ENCODE measurements at regions not wholly inside any gene's neighbourhood (a gene's known extent, or its start where the extent isn't known, plus 50 kb on each side); places are given as distances from the start of the nearest gene placed in this dataset.
"Not testable (repeated sequence)": the region's sequence is repeated elsewhere in the genome, so short reads cannot be mapped to it uniquely, and the experiment has no call there.

- no peak for DNase-seq (ENCODE audit: low read depth in 4 of 4, low spot score in 3 of 4)
These were observed 89.9 kb upstream of the FAT1 start for GRCh38 chr4:186813377-186814068.

GRCh38 chr4:186814535-186815070 lies 90.9 kb upstream of the FAT1 start:
- no peak for DNase-seq (ENCODE audit: low read depth in 4 of 4, low spot score in 3 of 4)

DNA sequence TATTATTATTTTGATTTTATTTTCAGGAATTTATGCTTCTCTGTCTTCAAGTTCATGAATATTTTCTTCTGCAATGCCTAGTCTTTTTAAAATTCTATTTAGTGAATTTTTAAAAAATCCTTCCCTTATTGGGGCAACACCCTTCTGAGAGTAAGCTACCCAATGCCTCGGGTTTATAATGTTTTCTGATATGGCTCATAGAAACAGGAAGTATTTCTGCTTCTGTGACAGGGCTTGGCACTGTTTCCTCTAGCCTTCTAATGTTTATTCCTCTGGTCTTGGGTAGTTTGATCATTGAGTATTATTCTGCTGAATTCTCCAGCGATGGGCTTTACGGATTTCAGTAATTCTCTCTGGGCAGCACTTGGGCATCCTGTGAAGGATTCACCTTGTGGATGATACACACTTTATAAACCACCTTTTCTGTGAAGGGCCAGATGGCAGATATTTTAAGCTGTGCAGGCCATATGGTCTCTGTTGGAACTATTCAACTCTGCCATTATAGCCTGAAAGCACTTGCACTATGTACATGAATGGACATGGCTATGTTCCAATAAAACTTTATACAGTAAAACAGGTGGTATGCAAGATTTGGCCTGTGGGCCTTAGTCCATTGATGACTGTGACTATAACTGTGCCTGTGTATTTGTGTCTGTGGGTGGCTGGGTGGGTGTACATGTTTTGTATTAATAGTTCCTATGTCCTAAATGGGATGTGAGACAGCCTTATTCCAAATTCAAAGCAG lies 95.9 kb upstream of the FAT1 start:
- no peak for DNase-seq (ENCODE audit: low read depth in 4 of 4, low spot score in 3 of 4)

DNA sequence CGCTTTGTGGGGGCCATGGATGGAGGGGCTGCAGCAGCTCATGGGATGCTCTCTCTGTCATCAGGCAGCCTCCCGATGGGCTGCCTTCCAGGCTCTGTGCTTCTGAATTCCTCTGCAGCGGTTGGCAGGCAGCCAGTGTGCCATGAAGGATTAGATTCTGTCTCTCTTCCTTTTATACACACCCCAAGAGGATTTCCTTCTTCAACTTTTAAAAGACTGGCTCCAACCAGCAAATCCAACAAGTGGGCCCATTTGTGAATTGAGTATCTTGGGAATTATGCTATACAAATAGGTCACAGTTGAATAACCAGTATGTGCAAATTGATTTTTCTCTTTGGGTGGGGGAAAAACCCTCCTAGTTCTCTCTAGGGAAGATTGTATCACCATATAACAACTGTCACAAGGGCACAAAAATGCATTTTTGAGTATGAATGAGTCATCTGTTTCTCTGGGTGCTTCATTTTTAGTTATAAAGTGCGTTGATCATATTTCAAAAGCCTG lies 96.8 kb upstream of the FAT1 start:
- no peak for DNase-seq (ENCODE audit: low read depth in 4 of 4, low spot score in 3 of 4)

DNA sequence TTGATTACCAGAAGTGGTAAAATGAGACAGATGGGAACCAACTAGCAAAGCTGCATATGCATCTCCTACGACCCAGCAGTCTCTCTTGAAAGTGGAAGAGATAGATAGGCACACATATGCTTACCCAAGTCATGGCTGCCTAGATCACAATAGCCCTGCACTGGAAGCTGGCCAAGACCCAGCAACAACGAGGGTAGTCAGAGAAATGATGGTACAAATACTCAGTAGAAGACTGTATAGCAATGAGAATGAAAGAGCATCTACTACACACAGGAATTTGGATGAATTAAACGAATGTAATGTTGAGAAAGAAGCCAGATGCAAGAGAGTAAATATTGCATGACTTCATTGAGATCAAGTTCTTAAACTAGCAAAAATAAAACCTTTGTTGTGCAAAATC lies 100.3 kb upstream of the FAT1 start:
- no peak for DNase-seq (ENCODE audit: low read depth in 4 of 4, low spot score in 3 of 4)

GRCh38 chr4:186825069-186825468 lies 101.4 kb upstream of the FAT1 start:
- no peak for DNase-seq (ENCODE audit: low read depth in 4 of 4, low spot score in 3 of 4)

- no peak for DNase-seq (ENCODE audit: low read depth in 4 of 4, low spot score in 3 of 4)
These were observed 102.3 kb upstream of the FAT1 start for GRCh38 chr4:186826006-186826405.

GRCh38 chr4:186826846-186827533 lies 103.3 kb upstream of the FAT1 start:
- DNase-seq (ENCODE audit: low read depth in 4 of 4, low spot score in 3 of 4): no peak

GRCh38 chr4:186827534-186827897 lies 103.9 kb upstream of the FAT1 start:
- no peak for DNase-seq (ENCODE audit: low read depth in 4 of 4, low spot score in 3 of 4)

DNA sequence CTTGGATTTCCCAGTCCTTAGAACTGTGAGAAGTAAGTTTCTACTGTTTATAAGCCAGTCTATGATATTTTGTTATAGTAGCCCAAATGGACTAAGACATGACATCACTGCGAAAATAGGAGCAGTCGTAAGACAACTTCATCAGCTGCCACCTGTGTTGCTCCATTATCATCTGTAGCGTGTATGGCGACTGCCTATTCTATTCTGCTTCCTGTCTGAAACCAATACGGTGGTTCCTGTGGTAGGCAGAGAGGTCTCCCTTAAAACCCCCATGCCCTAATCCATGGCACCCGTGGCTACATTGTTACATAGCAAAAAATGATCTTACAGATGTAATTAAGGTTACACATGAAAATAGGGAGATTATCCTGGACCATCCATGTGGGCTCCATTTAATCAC lies 105.4 kb upstream of the FAT1 start:
- DNase-seq (ENCODE audit: low read depth in 4 of 4, low spot score in 3 of 4): no peak

DNA sequence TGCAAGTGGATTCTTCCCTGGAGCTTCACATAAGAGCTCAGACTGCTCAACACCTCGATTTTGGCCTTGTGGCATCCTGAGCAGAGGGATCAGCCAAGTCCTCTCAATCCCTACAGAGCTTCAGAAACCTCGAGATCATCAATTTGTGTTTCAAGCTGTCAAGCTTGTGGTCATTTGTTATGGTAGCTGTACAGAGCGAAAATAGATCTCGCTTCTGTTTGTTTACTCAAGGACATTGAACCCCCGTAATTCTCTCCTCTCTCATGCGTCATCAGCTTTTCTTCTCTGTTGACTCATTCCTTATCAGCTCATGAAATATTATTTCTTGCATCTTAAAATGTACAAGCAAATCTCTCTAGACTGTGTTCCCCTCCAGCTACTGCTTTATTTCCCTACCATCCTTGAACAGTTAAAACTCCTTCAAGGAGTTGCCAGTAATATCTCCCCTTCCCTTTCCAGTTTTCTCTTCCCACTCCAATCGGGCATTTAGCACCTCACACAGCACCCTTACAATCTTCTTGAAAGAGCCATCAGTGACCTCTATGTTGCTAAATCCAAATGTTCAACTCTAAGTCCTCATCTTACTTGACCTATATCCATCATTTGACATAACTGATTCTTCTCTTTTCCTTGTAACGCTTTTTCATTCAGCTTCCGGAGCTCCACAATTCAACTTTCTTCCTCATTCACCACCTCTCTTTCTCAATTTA lies 106.2 kb upstream of the FAT1 start:
- no peak for DNase-seq (ENCODE audit: low read depth in 4 of 4, low spot score in 3 of 4)

DNA sequence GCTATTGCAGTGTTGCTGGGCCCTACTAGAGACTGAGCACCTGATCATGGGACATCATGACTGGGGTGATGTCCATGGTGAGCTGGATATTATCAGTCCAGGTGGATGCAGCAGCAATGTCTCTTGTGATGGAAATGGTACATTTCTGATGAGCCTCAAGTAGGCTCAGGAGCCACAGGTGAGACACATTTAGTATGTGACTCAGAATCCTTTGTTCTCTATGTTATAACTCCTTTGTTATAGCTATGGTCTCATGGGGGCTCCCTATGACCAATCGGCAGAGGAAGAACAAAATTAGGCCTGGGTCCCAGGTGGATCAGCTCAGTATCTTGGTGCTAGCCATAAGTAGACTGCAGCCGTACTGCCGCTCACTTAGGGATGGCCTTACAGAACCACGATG lies 107.9 kb upstream of the FAT1 start:
- DNase-seq (ENCODE audit: low read depth in 4 of 4, low spot score in 3 of 4): no peak

GRCh38 chr4:186832906-186833305 lies 109.2 kb upstream of the FAT1 start:
- DNase-seq (ENCODE audit: low read depth in 4 of 4, low spot score in 3 of 4): no peak

DNA sequence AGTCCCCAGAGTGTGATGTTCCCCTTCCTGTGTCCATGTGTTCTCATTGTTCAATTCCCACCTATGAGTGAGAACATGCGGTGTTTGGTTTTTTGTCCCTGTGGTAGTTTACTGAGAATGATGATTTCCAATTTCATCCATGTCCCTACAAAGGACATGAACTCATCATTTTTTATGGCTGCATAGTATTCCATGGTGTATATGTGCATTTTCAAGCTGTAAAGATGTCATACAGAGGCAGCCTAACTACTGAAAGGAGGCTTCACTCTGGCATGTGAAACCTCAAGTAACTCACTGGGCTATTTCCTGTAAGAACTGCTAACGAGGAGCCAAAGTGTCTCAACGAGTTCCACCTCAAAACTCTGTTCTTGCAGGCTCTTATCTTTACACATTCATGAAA lies 113.8 kb upstream of the FAT1 start:
- not testable (repeated sequence) for DNase-seq (ENCODE audit: low read depth in 4 of 4, low spot score in 3 of 4)

GRCh38 chr4:186838295-186838694 lies 114.6 kb upstream of the FAT1 start:
- no peak for DNase-seq (ENCODE audit: low read depth in 4 of 4, low spot score in 3 of 4)

- DNase-seq (ENCODE audit: low read depth in 4 of 4, low spot score in 3 of 4): no peak
These were observed 115.7 kb upstream of the FAT1 start for GRCh38 chr4:186839122-186840037.

GRCh38 chr4:186840222-186840701 lies 116.6 kb upstream of the FAT1 start:
- no peak for DNase-seq (ENCODE audit: low read depth in 4 of 4, low spot score in 3 of 4)

GRCh38 chr4:186840771-186841301 lies 117.2 kb upstream of the FAT1 start:
- no peak for DNase-seq (ENCODE audit: low read depth in 4 of 4, low spot score in 3 of 4)

DNA sequence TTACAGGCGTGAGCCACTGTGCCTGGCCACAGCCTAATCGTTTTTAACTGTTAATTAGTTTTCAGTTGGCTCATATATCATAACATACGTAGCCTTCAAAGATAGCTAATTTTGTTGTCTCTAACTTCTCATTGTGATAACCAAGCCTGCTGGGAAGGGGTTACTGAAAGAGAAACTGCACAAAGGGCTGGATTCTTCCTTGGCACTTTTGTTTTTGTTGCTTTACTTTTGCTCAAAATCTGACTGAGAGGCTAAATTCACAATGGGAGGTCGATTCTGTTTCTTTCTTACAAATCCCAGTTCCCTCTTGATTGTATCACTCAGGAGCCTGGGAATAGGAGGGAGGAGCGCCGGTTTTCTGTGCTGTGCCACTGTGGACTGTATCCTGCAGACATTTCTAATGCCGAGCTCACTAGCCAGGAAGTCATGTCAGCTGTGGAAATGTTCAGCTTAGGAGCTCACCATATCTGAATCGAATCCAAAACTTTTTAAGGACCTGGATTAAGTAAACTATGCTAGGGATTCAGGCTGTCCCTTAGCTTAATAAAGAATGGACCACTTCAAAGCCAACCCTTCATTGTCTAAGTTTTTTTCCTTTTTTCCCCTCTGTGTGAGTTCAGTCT lies 120.5 kb upstream of the FAT1 start:
- no peak for DNase-seq (ENCODE audit: low read depth in 4 of 4, low spot score in 3 of 4)
